NCI-H2029 treated with DMSO at 0.1 percent for 48 hours (cell line): ENCODE measurements at regions not wholly inside any gene's neighbourhood (a gene's known extent, or its start where the extent isn't known, plus 50 kb on each side); places are given as distances from the start of the nearest gene placed in this dataset.
A peak's percentile ranks its signal among the peaks of the same experiment; 100 is the strongest.

ENCODE experiments used
- DNase-seq: peaks from one replicate; lab custom pipeline; 2025; lab: John Stamatoyannopoulos, UW

DNA sequence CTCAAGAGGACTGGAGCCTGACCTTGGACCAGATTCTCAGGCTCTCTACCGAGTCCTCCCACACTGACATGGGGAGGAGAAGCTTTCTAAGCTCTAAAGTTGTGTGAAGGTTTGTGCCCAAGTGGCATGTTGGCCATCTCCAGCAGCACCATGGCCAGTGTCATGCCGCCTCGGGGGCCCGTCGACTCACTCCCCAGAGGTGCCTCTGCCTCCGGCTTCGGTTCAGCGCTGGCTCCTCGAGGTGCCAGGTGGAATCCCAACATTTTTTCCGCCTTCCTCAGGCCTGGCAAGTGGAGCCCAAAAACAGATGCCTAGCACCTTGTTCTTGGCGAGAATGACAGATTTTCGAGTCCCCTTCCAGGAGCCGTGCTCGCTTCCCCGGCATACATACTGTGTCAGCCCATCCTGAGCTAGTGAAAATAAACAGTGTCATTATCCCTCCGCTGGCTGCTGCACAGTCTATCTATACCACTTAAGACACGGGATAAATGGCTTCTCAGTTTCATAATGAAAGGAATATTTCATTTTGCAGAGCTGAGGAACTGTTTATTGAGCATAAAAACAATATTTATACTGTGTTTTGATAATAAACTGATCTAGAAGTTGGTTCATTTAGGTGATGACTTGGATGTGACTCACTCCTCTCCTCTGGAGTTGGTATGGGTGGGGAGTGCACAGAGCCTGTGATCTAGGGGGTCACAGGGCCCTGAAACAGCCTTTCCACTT is 328.5 kb upstream of the TLE3 start:
- no peak for DNase-seq

- DNase-seq = no peak
These were observed 327.3 kb upstream of the TLE3 start for GRCh38 chr15:70424937-70425411.

DNA sequence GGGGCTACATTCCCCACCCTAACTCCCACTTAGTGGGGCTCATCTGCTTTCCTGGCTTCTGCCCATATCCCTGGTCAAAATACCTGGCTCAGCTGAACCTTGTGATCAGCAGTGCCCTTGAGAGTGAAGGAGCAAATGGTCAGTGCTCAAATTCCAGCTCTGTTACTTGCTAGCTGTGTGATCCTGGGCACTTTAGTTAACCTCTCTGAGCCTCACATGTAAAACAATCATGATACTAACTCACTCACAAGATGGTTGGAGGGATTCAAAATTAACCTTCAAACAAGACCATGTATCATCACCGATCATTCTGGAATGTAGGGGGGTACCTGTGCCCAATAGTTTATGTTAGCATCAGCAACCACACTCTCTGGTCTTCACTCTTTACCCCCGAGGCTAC is 325.6 kb upstream of the TLE3 start:
- no peak for DNase-seq

- DNase-seq = no peak
These were observed 324.6 kb upstream of the TLE3 start for GRCh38 chr15:70422342-70422741.

DNA sequence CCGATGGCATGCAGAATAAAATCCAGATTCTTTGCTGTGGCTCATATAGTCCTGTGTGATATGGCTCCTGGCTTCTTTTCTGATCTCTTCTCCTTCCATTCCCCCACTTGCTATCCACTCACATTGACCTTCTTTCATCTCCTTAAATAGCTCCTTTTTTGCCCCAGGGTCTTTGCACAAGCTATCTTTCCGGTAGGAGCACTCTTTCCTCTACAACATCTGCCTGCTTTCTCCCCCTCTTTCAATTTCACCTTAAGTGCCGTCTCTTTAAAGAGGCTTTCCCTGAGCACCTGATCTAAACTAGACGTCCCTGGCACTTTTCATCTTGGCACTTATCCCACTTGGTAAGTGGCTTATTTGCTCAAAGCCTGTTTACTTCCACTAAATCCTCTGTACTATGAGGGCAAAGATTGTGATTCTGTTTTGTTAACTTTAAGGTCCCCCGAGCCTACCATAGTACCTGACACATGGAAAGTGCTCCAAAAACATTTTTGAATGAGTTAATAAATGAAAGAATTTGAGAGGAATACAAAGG is 323.3 kb upstream of the TLE3 start:
- DNase-seq = peak; percentile 71

DNA sequence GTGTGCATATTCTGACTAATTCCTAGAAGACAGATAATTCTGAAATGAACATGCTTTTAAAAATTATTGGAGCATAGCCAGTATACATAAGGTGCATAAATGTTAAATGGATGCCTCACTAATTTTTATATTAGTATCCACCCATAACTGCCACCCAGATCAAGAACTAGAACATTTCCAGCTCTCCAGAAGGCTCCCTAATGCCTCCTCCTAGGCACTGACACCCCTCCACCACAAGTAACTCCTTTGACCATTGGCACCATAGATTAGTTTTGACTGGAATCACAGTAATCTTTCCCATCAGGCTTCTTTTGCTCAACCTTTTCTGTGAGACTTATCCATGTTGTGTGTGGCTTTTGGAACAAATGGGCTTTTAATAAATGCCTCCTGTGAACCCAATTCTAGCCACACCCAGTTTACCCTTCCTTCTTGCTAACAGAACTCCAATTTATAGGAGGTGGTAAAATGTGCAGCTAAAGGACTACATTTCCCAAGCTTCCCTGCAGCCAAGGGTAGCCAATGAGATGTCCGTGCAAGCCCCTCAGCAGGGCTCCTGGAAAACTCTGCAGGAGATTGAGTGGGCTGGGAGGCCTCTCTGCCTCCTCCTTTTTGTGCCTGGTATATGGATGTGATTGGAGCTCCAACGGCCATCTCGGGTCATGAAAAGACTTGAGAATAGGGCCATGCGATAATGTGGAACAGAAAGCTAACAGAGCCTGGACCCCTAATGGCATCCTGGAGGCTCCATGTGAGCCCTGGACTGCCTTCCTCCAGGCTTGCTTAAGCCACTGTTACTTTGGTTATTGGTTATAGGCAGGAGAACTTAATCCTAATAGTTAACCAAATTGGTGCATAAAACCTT is 322.6 kb upstream of the TLE3 start:
- no peak for DNase-seq

GRCh38 chr15:70418943-70419342 is 321.2 kb upstream of the TLE3 start:
- DNase-seq = no peak

DNA sequence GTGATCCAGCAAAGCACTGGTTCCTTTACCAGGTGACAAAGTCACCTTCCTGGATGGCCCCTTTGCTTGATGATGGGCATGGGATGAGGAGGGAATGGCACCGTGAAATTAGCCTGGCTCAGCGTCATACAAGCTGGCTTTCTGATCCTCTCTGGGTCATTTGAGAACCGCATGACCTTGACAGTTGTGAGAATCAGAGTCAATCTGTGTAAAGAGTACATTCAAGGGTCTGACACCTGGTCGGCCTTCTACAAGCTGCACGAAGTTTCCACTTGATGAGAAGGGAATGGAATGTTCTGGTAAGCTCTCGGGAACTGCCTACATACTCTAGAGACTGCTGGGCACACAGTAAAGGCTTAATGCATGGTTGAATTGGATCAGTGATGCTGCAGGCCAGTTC is 319.8 kb upstream of the TLE3 start:
- no peak for DNase-seq

- no peak for DNase-seq
These were observed 319.1 kb upstream of the TLE3 start for GRCh38 chr15:70416829-70417228.

DNA sequence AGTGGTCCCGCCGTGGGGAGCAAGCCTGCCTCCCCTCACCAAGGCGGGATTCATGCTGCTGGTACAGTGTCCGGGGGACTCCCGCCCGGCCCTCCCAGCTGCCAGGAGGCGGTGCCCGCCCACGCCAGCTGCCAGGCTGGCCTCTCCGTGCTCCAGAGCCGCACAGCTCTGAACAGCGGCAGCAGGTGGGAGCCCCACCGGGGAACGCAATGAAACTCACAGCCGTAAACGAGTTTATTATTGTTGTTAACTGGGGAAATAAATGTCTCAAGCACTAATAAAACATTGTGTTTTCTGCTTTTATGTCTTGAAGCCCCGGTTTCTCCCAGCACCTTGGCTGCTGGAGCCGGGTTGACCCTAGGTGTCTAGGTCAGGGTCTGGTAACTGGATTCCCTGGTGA is 317.7 kb upstream of the TLE3 start:
- DNase-seq = no peak

DNA sequence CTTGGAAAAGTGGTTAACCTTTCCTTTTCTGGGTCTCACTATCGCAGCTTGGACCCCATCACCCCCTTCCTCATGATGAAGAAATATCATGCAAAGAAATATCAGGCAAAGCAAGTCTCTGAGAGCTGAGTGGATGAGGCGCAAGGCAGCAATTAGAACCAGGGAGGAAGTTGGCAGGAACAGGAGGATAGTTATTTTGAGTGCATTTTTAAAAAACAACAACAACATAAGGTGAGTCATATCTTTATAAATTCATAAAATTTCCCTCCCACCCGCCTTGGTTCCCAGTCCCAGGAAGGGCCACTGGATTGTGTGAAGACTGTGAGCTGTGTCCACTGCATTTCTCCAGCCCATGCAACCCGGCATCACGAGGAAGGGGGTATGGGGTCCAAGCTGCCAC is 316.9 kb upstream of the TLE3 start:
- DNase-seq = no peak

GRCh38 chr15:70412794-70413193 is 315.1 kb upstream of the TLE3 start:
- peak; percentile 43 for DNase-seq

DNA sequence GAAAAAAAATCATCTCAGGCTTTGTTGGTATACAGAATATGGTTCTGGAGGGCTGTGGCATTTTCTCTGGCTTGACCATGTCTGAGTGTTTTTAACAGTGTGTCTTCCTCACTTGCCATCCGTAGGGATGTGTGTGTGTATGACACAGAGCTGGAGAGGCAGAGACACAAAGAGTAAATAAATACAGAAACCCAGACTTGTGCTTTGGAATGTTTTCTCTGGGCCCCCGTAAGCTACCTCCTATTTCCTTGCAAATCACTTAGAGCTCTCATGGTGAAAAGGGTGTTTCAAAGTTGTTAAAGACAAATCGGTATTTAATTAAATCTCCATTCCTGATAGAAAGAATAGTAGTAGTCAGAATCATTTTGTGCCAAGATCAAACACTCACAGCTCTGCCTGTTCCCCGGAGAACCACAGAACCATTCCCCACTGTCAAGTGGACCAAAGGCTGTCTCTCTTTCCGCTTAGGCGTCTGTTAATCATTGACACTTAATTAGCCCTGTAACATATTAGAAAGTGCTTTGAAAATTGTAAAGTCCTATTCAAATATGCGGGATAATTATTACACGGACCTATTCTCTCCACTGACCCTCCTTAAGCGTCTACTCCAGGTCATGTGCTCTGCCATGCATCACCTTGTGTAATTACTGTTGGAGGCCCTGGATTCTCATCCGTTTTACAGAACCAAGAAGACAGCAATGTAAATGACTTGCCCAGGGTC is 313.6 kb upstream of the TLE3 start:
- DNase-seq = no peak

DNA sequence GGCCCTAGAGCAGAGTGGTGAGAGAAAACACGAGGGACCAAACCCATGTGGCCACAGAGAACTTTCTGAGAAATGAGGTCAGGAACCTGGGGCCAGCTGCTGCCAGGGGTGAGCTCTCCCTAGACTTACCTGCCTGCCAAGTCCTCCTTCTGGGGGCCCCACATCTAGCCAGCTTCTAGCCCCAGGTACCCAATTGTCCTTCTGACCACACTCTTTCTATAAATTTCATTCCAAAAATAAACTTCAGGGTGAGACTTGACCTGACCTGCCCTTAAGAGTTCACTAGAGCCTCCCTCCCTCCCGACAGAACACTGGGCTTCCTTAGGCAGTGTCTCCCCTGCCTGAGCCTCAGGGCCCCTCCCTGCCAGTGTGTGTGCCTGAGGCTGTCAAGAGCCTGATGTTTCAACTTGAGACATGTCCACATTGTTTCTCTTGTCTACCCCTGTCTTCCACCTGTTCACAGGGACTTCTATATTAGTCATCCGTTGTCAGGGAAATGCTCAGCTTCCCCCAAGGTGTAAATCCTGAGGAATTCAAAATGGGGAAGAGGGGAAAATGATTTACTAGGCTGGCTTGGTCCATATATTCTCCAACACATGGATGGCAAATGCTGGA is 312.8 kb upstream of the TLE3 start:
- no peak for DNase-seq

DNA sequence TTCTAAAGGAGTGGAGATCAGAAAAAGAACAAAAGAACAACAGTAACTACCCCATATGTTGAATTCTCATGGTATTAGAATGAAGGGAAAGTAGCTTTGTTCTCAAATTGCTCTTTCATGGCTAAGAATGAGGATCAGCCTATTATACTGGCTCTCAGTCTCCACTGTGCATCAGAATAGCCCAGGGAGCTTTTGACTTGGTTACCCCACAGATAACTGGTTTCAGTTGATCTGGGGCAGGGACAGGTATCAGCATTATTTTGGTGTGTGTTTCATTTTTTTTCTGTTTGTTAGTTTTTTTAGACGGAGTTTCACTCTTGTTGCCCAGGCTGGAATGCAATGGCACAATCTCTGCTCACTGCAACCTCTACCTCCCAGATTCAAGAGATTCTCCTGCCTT is 311.7 kb upstream of the TLE3 start:
- DNase-seq = no peak

- DNase-seq = no peak
These were observed 310.2 kb upstream of the TLE3 start for GRCh38 chr15:70407955-70408354.

DNA sequence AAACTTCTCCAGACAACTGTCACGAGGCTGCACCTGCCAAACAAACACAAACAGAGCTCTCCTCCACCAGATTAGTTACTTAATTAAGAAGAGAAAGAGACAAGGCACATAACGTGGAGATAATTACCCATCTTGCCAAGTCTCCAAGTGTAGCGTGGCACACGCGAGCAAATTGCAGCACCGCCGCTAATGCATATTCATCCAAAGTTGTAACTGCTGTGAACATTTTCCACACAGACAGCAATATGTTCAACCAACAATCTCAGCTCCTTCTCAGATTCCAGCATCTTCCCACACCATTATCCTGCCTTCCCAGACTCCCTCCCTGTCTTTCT is 309.6 kb upstream of the TLE3 start:
- no peak for DNase-seq

DNA sequence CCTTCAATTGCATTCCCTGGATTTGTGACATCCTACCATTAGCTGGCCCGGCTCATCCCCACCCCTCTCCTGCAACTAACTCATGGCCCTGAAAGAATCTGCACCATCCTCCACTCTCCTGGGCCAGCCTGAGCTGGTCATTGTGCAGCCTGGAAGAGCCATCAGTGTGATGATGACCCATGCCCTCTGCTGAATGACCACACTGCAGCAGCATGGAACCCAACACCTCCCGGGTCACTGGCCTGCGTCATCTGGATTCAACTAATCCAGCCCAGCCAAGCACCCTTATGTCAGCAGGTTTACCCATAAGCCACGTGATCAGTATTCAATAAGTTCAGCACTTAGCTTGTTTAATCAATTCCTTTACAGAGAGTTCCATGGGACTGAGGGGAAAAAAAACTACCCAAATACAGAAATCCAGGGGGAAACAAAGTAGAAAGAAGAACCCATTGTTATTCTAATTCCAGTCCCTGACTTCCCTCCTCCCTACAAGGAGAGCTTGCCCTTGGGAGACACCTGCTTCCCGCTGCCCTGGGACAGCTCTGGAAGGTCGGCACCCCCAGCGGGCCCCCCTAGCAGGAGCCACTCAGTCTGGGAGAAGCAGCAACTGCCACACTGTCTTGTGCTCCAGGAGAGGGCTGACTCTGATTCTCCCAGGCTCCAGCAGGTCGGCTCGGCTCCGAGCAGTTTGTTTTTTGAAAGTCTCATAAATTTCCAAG is 309.1 kb upstream of the TLE3 start:
- DNase-seq = no peak

GRCh38 chr15:70401709-70402108 is 304.0 kb upstream of the TLE3 start:
- no peak for DNase-seq

DNA sequence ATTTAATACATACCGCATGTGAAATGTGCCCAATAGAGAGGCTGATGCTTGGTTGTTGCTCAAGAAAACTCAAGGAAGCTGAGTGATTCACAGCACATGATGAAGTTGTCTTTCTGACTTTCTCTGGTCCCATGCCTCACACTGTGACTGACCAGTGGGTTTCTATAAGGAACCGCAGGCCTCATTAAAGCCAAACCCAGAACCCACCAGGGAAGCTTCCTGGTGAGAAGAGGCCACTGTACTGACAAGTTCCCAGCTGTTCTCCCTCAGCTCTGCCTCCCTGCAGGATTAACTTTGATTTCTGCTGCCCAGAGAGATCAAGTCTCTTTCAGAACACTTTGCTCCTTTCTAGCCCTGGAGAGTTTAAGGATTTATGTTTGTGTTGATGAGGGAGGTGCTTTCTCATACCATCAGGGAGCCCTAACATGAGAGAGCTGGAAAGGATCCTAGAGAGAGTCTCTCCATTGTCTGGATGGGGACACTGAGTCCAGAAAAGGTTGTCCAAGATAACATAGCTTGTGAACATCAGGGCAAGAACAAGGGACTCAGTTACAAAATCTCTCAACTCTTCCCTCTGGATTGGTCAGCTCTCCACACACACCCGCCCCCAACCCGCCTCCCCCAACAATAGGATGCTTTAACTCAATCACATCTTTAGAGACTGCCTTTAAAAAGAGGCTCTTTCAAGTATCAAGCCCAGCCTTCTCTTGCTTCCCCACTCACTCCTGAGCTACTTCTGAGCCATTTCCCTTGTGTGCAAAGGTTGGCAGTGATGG is 303.2 kb upstream of the TLE3 start:
- no peak for DNase-seq

DNA sequence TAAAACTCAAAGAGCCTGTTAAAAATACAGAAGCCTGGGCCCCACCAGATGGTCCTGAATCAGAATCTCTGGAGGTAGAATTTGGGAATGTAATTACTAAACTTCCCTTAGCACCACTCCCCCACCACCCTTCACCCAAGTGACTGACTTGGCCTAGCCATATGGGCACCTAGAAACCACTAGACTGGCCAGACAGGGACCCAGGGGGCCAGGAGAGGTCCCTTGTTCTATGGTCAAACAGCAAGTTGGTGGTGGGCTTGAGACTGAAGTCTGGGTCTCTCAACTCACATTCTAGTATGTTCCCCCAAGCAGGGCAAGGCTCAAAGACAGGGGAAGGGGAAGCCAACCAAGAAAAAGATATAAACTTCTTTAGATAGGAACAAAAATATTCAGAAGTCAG is 301.5 kb upstream of the TLE3 start:
- no peak for DNase-seq
